Right renal cortex interstitium (tissue), 3 donors: ENCODE measurements at regions not wholly inside any gene's neighbourhood (a gene's known extent, or its start where the extent isn't known, plus 50 kb on each side); places are given as distances from the start of the nearest gene placed in this dataset.

Source experiments
- DNase-seq, 3 donors: peaks; one replicate each; pipeline ENCODE4 v3.0.0-alpha.2; 2013; ENCODE audit warnings: low read depth in 3 of 3, low spot score in 2 of 3

GRCh38 chr3:72382460-72382859 lies 465.8 kb downstream of the SHQ1 start:
- no peak for DNase-seq

DNA sequence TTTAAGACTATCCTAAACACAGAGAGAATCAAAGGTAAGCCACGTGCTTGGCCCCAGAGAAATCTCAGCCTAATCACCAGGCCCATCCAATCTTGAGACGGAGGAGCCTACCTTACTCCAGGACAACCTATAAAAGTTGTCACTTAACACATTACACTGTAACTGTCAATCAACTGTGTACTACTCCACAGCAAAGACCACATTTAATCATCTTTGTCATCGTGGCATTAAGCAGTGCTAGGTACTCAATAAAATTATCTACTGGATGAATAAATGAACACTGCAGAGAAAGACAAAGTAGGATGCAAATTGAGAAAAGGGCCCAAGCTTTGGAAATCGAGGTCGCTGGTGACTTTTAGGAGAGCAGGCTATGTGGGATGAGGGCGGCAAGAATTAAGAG lies 466.7 kb downstream of the SHQ1 start:
- no peak for DNase-seq

DNA sequence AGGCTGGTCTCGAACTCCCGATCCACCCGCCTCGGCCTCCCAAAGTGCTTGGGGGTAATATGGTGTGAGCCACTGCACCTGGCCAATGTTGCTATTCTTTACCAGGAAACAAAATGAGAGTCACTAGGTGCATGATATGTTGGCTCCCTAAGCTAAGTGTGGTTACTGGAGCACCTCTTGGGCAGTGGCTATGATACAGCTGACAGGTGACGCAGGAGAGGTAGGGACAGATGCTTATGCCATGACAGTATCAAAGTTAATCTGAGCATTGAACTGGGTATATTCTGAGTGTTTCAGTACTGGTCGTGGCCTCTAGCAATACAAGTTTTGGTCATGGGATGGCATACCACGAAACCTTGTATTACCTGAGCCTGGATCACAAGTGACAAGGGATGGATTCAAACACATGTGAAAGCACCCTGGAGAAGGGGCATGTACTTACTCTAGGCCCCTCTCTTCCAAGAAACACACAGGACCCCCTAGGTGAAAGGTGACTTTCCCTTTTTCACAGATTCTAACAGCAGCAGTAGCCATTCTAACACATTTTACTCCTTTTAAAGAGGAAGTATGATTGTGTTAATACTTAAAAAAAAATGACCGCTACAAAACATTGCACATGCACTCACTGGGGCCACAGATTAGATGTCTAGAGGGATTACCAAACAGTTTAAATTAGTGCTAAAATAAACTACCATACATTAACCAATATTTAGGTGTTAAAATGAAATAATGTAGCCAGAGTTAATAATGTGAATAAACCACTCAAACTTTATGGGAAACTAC lies 467.3 kb downstream of the SHQ1 start:
- DNase-seq, result no peak

- no peak for DNase-seq
These were observed 468.1 kb downstream of the SHQ1 start for GRCh38 chr3:72380193-72380592.

- no peak for DNase-seq
These were observed 468.6 kb downstream of the SHQ1 start for GRCh38 chr3:72379500-72380187.

GRCh38 chr3:72378287-72378686 lies 470.0 kb downstream of the SHQ1 start:
- no peak for DNase-seq

DNA sequence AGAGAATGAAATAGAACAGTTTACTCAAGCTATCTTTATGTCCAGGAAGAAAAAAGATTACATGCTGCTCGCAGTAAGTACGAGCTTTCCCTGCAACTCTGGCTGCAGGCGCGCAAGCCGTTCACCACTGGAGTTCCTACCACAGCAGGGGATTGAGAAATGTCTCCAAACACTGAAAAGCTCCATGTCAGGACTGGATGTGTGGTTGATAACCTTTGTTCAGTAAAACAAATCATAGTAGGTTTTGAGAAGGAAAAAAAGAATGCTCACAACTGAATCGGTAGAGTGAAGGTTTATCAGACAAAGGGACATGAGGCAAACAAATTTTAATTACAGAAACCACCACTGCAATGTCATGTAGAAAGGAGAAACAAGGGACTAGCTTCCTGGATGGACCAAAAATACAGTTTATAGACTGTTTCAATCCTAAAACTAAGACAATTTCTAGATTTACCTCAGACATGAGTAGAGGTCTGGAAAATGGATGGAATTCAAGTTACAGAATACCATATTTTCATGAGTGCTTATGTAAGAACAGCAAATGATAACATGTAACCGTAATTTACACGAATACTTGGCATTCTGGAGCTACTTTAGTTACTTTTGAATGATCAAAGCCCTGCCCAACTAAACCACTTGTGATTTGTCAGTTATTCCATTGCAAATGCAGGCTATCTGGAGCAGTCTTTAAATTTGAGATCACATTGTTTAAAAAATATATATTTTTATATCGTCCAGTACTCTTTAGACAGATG lies 471.1 kb downstream of the SHQ1 start:
- no peak for DNase-seq

- no peak for DNase-seq
These were observed 472.8 kb downstream of the SHQ1 start for GRCh38 chr3:72375237-72376076.

DNA sequence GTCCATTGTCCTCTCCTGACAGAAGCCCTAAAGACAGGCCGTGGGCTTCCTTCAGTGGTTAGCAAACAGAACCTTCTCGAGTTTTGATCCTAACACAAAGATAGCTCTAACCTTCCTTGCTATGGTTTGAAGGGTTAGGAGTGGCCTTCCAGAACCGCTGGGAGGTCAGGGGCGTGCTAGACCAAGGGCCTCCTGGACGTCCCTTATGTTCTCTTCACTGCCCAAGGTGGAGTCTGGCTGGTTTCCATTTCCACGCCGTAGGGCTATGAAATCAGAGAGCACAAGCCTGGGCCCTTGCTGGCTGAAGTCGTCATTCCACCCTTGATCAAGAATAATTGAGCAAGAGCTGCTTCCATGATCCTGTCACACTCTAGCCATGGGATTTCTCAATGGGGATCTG lies 475.1 kb downstream of the SHQ1 start:
- DNase-seq, result no peak

GRCh38 chr3:72372161-72372560 lies 476.1 kb downstream of the SHQ1 start:
- no peak for DNase-seq

GRCh38 chr3:72371431-72371830 lies 476.8 kb downstream of the SHQ1 start:
- no peak for DNase-seq

- no peak for DNase-seq
These were observed 477.3 kb downstream of the SHQ1 start for GRCh38 chr3:72370947-72371346.

DNA sequence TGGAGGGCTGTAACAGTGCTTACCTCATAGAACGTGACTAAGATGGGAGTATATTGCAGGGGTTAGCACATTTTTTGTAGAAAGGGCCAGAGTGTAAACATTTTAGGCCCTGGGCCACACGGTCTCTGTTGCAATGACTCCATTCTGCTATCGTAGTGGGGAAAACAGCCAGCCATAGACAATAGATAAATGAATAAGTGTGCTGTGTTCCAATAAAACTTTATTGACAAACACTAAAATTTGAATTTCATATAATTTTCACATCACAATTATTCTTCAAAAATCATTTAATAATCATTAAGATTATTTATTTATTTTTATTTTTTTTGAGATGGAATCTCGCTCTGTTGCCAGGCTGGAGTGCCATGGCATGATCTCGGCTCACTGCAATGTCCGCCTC lies 478.6 kb downstream of the SHQ1 start:
- no peak for DNase-seq

DNA sequence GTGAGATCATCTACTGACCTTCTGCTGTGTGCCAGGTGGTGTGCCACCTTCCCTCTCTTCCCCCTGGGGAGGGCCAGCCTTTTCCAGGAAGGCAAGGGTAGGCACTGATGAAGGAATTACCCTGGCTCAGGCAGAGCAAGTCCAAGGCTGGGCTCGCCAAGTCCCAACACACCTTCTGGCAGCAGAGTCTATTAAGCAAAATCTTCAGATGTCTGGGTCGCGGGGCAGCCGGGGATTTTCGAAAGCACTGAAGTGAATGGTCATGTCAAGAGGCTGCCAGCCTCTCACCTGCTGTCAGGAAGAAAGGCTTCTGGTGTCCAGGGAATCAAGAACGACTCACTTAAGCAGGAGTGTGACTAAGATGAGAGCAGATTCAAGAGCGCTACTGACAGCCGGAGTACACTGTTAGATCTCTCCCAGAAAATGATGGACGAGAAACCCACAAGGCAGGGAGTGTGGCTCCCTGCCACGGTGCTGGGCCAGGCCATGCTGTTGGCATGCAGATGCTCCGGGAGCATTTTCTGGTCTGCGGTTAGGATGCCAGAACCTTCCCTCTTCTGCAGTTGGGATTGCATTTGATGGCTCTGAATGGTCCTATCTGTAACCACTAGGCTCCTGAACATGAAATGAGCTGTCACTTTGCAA lies 479.8 kb downstream of the SHQ1 start:
- DNase-seq, result no peak

DNA sequence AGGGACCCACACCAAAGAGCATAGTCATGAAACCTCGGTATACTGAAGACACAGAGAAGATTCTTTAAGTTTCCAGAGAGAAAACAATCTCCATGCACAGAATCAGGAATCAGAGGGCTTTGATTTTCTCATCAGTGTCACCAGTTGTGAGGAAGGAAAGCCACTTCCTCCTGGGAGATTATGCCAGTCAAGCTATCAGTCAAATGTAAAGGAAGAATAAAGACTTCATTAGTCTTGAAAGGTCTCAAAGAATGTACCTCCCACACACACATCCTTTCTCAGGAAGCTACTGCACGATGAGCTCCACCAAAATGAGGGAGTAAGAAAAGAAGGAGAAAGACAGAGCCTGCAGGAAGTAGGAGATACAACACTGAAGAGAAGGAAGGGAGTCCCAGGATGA lies 486.3 kb downstream of the SHQ1 start:
- DNase-seq, result no peak

GRCh38 chr3:72359743-72360142 lies 488.5 kb downstream of the SHQ1 start:
- DNase-seq, result no peak

DNA sequence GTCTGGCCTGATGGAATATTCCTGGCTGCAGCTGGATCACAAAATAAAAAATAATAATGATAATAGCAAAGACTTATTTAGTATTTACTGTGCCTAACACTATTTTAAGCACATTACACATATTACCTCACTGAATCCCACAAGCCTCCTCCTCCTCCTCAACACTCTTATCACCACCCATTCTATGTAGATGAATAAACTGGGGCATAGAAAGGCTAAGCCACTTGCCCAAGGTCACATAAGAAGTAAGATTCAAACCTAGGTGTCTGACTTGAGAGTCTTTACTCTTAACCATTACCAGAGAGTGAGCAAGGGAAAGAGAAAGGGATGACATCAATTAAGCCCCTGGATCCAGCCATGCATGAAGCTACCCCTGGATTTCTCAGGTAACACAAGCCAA lies 493.1 kb downstream of the SHQ1 start:
- no peak for DNase-seq

- DNase-seq, result no peak
These were observed 493.8 kb downstream of the SHQ1 start for GRCh38 chr3:72354486-72354885.

DNA sequence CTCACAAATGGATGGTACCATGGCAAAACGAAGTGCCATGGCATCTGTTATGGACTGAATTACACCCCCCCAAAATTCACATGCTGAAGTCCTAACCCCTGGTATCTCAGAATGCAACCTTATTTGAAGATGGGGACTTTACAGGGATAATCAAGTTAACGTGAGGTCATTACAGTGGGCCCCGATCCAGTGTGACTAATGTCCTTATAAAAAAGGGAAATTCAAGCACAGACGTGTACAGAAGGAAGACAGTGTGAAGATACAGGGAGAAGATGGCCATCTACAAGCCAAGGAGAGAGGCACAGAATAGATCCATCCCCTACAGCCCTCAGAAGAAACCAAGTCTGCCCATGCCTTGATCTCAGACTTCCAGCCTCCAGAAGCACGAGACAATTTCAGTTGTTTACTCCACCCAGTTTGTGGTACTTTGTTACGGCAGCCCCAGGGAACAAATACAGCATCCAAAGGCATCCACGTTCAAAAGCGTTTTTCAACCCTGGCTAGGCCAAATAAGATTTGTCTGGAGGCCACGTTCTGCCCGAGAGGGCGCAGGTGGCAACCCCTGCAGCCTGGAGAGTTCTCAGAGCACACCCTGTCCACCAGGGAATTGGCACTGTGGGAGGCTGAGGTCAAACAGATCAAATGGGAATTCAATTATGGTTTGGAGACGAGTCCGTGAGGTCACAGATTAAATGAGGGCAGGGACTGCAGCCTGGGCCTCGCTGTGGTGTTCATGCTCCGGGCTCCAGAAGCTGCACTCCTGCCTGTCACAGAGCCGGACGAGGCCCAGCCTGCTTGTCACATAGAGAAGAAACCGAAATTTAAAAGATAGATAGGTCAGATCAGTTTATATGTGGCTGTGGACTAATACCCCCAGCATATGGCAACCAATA lies 494.8 kb downstream of the SHQ1 start:
- DNase-seq, result no peak
